ENCODE measurements at regions not wholly inside any gene's neighbourhood (a gene's known extent, or its start where the extent isn't known, plus 50 kb on each side); places are given as distances from the start of the nearest gene placed in this dataset.

GRCh38 chr16:55179411-55179810, 144.6 kb upstream of the IRX6 start:
- Histone ChIP-seq H3K9ac (ENCODE audit: insufficient read depth in 1 of 2, low read depth in 2 of 2, low read length in 2 of 2) (no peak overlapping the region), H3K27me3 (ENCODE audit: control insufficient read depth in 2 of 2, insufficient read depth in 2 of 2, low read length in 2 of 2) (peaks cover 0 to 12% of the 10 kb centered on the region in 2 experiments; a peak in 2 of 5 replicates), H3K27ac (ENCODE audit: extremely low read depth, low read depth, low read length) (no peak overlapping the region), H3K36me3 (ENCODE audit: control insufficient read depth, insufficient read depth, low read length) (no peaks in the 10 kb centered on the region), H2AFZ (ENCODE audit: low read depth, low read length) (no peak overlapping the region), H3K4me2 (ENCODE audit: insufficient read depth, low read length) (no peak overlapping the region), H3K9me1 (ENCODE audit: control insufficient read depth, insufficient read depth, low read length) (no peaks in the 10 kb centered on the region), H4K20me1 (replicated peaks; ENCODE audit: control insufficient read depth, insufficient read depth, low read length) (no peaks in the 10 kb centered on the region), H3K4me3 (no peak overlapping the region), H3K79me2 (ENCODE audit: control insufficient read depth, insufficient read depth, low read length) (no peaks in the 10 kb centered on the region), H3K4me1 (replicated peaks in 1 of 2; ENCODE audit: control insufficient read depth in 2 of 2, insufficient read depth in 2 of 2, low read length in 2 of 2) (no peaks in the 10 kb centered on the region), H3K9me3 (replicated peaks; ENCODE audit: control insufficient read depth, insufficient read depth, low read depth, low read length) (no peaks in the 10 kb centered on the region)
- ChIA-PET POLR2A (interaction anchor here (0.6 to 1.2 kb wide), 3 partner anchors 10 to 144 kb away, joined by 3 to 5 read pairs (median 4); no protein-coding TSS in a partner anchor), CTCF (ENCODE audit: low intra/inter-chr PET ratio) (no interaction called here)
- FAIRE-seq = no peak
- TF ChIP-seq SNRNP70 (optimal IDR thresholded peaks at IDR 0.05; ENCODE audit: low read depth, low read length) = no peak
- no peak for TF ChIP-seq ZNF668 (CRISPR knock-in tag; IDR thresholded peaks at IDR 0.05)
- no peak for TF ChIP-seq ELF1 (tag; IDR thresholded peaks at IDR 0.05)
- TF ChIP-seq ZNF184 (CRISPR knock-in tag; IDR thresholded peaks at IDR 0.05) = no peak
- TF ChIP-seq POLR3A (IDR thresholded peaks at IDR 0.05; ENCODE audit: borderline replicate concordance, extremely low read depth, insufficient read depth, insufficient read length) = no peak
- no peak for TF ChIP-seq ELK1 (CRISPR knock-in tag; IDR thresholded peaks at IDR 0.05)
- TF ChIP-seq, protein P1, sequence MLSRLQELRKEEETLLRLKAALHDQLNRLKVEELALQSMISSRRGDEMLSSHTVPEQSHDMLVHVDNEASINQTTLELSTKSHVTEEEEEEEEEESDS (CRISPR knock-in tag; IDR thresholded peaks at IDR 0.05) = no peak
- no peak for TF ChIP-seq ZNF212 (CRISPR knock-in tag; IDR thresholded peaks at IDR 0.05)
- TF ChIP-seq KLF13 (tag; IDR thresholded peaks at IDR 0.05; ENCODE audit: borderline replicate concordance, low read depth) = no peak
- TF ChIP-seq CBX8 (IDR thresholded peaks at IDR 0.05; ENCODE audit: borderline replicate concordance, extremely low read depth, low read depth, low read length, poor library complexity, severe bottlenecking) = no peak
- TF ChIP-seq ZNF785 (CRISPR knock-in tag; IDR thresholded peaks at IDR 0.05) = no peak
- no peak for TF ChIP-seq TCF7L2 (IDR thresholded peaks at IDR 0.05; ENCODE audit: low read depth, low read length)
- no peak for TF ChIP-seq IRF1 (CRISPR knock-in tag; IDR thresholded peaks at IDR 0.05; ENCODE audit: borderline replicate concordance)
- no peak for TF ChIP-seq FOXK1 (CRISPR knock-in tag; IDR thresholded peaks at IDR 0.05; ENCODE audit: borderline replicate concordance)
- no peak for TF ChIP-seq ETV5 (CRISPR knock-in tag; IDR thresholded peaks at IDR 0.05; ENCODE audit: low read depth)
- TF ChIP-seq MXI1 (IDR thresholded peaks at IDR 0.05; ENCODE audit: low read depth, low read length) = no peak
- TF ChIP-seq RFX7 (CRISPR knock-in tag; IDR thresholded peaks at IDR 0.05) = no peak
- TF ChIP-seq NCOR1 (IDR thresholded peaks at IDR 0.05) = no peak
- no peak for TF ChIP-seq SFPQ (IDR thresholded peaks at IDR 0.05; ENCODE audit: low read depth, low read length)
- 0% methylated on average over 1 of the region's 1 CpG for WGBS (ENCODE audit: insufficient coverage, low coverage, missing lambda C conversion rate)
- in situ Hi-C loops (cut with MboI) (no loop called here), intact Hi-C loops (cut with micrococcal nuclease) (no loop called here)
- no TSS peak for BruUV-seq (replicated peaks)
- ATAC-seq = no peak
- no peak for DNase-seq (ENCODE audit: extremely low read depth in 1 of 4, low spot score in 3 of 4)

Measured in K562 (cell line).